OCI-LY3 (cell line): ENCODE measurements at regions not wholly inside any gene's neighbourhood (a gene's known extent, or its start where the extent isn't known, plus 50 kb on each side); places are given as distances from the start of the nearest gene placed in this dataset.

Experiments used
- CTCF ChIP-seq: fragments of 200-600, 300-600 bp; sonication (generic); IDR thresholded peaks from 2 replicates; pipeline ENCODE4 v1.5.1; 2014; ENCODE audit warnings: antibody characterized with exemption, low read length, low read depth
- EZH2phosphoT487 ChIP-seq: fragments of 200-600 bp; shearing (Covaris generic); IDR thresholded peaks from 2 replicates; pipeline ENCODE4 v1.6.1; 2018; ENCODE audit warnings: antibody characterized with exemption, mixed run types, low read depth

- TF ChIP-seq CTCF (no peak), EZH2phosphoT487 (no peak)
Measured at GRCh38 chr1:98410082-98410481, 251.4 kb upstream of the SNX7 start.
